ENCODE measurements at regions not wholly inside any gene's neighbourhood (a gene's known extent, or its start where the extent isn't known, plus 50 kb on each side); places are given as distances from the start of the nearest gene placed in this dataset.

DNA sequence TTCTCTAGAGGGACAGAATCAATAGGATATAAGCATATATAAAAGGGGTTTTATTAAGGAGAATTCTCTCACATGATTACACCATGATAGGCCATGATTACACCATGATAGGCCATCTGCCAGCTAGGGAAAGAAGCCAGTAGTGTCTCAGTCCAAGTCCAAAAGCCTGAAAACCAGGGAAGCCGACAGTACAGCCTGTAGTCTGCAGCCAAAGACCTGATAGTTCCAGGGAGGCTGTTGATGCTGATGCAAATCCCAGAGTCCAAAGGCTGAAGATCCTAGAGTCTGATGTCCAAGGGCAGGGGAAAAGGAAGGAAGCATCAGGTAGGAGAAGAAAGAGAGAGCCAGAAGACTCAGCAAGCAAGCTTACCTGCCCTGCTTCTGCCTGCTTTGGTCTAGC lies 411.3 kb upstream of the EMCN start:
- TF ChIP-seq, protein P1, sequence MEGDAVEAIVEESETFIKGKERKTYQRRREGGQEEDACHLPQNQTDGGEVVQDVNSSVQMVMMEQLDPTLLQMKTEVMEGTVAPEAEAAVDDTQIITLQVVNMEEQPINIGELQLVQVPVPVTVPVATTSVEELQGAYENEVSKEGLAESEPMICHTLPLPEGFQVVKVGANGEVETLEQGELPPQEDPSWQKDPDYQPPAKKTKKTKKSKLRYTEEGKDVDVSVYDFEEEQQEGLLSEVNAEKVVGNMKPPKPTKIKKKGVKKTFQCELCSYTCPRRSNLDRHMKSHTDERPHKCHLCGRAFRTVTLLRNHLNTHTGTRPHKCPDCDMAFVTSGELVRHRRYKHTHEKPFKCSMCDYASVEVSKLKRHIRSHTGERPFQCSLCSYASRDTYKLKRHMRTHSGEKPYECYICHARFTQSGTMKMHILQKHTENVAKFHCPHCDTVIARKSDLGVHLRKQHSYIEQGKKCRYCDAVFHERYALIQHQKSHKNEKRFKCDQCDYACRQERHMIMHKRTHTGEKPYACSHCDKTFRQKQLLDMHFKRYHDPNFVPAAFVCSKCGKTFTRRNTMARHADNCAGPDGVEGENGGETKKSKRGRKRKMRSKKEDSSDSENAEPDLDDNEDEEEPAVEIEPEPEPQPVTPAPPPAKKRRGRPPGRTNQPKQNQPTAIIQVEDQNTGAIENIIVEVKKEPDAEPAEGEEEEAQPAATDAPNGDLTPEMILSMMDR (conservative IDR thresholded peaks at IDR 0.05) = no peak
- no peak for TF ChIP-seq ZFX (IDR thresholded peaks at IDR 0.05)
